Lower leg skin (tissue), 3 donors: ENCODE measurements at regions not wholly inside any gene's neighbourhood (a gene's known extent, or its start where the extent isn't known, plus 50 kb on each side); places are given as distances from the start of the nearest gene placed in this dataset.

ENCODE experiments used
- POLR2A ChIP-seq, 2 donors: fragments of 450-650 bp; IDR thresholded peaks; one replicate each; pipeline ENCODE4 v1.6.1; 2016 to 2017; ENCODE audit warnings: antibody characterized with exemption in 2 of 2, mild to moderate bottlenecking in 1 of 2, moderate library complexity in 1 of 2
- TF ChIP-seq, protein P1 (sequence below), 3 donors: fragments of 450-650 bp; IDR thresholded peaks; one replicate each; pipeline ENCODE4 v1.5.1; 2016; ENCODE audit warnings: antibody characterized with exemption in 3 of 3, mild to moderate bottlenecking in 3 of 3, moderate library complexity in 2 of 3

DNA sequence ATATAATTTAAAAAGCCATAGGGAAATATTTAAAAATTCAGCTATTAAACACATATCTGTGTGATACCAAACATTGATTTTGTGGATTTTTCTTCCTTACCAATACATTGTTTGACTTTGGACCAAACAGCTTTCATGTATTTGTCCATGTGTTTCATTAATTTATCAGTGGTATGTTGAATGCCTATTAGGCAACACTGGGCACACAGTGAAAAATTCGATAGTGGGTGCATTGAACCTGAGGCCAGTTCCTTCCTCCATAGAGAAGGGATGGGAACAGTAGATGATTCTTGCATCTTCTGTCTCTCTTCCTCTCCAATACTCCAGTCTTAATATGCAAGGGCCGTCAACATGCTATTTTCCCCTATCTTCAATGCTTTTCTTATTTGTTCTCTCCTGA, 110.2 kb upstream of the NR3C1 start:
- TF ChIP-seq, protein P1, sequence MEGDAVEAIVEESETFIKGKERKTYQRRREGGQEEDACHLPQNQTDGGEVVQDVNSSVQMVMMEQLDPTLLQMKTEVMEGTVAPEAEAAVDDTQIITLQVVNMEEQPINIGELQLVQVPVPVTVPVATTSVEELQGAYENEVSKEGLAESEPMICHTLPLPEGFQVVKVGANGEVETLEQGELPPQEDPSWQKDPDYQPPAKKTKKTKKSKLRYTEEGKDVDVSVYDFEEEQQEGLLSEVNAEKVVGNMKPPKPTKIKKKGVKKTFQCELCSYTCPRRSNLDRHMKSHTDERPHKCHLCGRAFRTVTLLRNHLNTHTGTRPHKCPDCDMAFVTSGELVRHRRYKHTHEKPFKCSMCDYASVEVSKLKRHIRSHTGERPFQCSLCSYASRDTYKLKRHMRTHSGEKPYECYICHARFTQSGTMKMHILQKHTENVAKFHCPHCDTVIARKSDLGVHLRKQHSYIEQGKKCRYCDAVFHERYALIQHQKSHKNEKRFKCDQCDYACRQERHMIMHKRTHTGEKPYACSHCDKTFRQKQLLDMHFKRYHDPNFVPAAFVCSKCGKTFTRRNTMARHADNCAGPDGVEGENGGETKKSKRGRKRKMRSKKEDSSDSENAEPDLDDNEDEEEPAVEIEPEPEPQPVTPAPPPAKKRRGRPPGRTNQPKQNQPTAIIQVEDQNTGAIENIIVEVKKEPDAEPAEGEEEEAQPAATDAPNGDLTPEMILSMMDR (IDR thresholded peaks at IDR 0.05) = no peak
- TF ChIP-seq POLR2A (IDR thresholded peaks at IDR 0.05) = no peak
